Suprapubic skin (tissue), 4 donors: ENCODE measurements at regions not wholly inside any gene's neighbourhood (a gene's known extent, or its start where the extent isn't known, plus 50 kb on each side); places are given as distances from the start of the nearest gene placed in this dataset.

ENCODE experiments used
- CTCF ChIP-seq, 2 donors: fragments of 200-600 bp in 1 of 2; fragments of 450-650 bp in 1 of 2; sonication (generic) in 1 of 2; IDR thresholded peaks; one replicate each; pipeline ENCODE4 v1.5.1; 2016 to 2019; ENCODE audit warnings: antibody characterized with exemption in 2 of 2, mild to moderate bottlenecking in 1 of 2, moderate library complexity in 1 of 2
- EP300 ChIP-seq: sonication (generic); formaldehyde crosslinking; IDR thresholded peaks from one replicate; pipeline ENCODE4 v1.6.1; 2017; ENCODE audit warnings: antibody characterized with exemption
- POLR2A ChIP-seq, 2 donors: fragments of 450-650 bp; IDR thresholded peaks; one replicate each; pipeline ENCODE4 v1.6.1; 2017; ENCODE audit warnings: antibody characterized with exemption in 2 of 2, mild to moderate bottlenecking in 2 of 2, moderate library complexity in 2 of 2
- POLR2AphosphoS5 ChIP-seq, 3 donors: sonication (generic); formaldehyde crosslinking; IDR thresholded peaks; one replicate each; pipeline ENCODE4 v1.6.1; 2017; ENCODE audit warnings: antibody characterized with exemption in 3 of 3

- no peak for TF ChIP-seq POLR2AphosphoS5 (IDR thresholded peaks at IDR 0.05)
- TF ChIP-seq POLR2A (IDR thresholded peaks at IDR 0.05): no peak
- TF ChIP-seq CTCF (IDR thresholded peaks at IDR 0.05): no peak
- no peak for TF ChIP-seq EP300
Observed at GRCh38 chr4:8739820-8740665, 131.6 kb downstream of the HMX1 start.
